Fibroblast of lung (primary cell): ENCODE measurements at regions not wholly inside any gene's neighbourhood (a gene's known extent, or its start where the extent isn't known, plus 50 kb on each side); places are given as distances from the start of the nearest gene placed in this dataset.

Experiments
- EZH2 ChIP-seq: IDR thresholded peaks from 2 replicates; pipeline ENCODE4 v1.5.1; 2012; ENCODE audit warnings: low read length, control low read depth, mild to moderate bottlenecking; ENCODE audit errors: missing control alignments
- TF ChIP-seq, protein P1 (sequence below), 2 donors: IDR thresholded peaks in 1 of 2; conservative IDR thresholded peaks in 1 of 2; 1 replicate in 1 of 2; 2 replicates in 1 of 2; pipeline ENCODE4 v1.5.1; 2011 to 2012; ENCODE audit warnings: low read length in 2 of 2, control low read depth in 1 of 2, inconsistent platforms in 1 of 2, low read depth in 1 of 2, mild to moderate bottlenecking in 1 of 2

DNA sequence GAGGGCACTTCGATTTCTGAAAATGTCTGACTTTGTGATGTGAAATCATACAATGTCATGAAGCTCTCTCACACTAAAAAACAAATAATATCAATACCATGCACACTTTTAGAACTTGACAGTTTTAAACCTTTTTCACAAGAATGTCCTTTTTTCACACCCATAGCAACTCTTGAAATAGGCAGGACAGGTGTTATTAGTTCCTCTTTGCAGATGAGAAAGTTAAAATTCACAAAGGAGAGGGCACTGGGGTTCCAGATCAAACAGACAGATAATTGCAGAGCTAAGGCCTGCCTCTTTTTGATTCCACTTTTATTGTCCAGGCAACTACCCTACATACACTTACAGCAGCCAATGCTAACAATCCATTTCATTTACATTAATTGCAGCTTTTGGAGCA lies 142.8 kb downstream of the KLF12 start:
- TF ChIP-seq, protein P1, sequence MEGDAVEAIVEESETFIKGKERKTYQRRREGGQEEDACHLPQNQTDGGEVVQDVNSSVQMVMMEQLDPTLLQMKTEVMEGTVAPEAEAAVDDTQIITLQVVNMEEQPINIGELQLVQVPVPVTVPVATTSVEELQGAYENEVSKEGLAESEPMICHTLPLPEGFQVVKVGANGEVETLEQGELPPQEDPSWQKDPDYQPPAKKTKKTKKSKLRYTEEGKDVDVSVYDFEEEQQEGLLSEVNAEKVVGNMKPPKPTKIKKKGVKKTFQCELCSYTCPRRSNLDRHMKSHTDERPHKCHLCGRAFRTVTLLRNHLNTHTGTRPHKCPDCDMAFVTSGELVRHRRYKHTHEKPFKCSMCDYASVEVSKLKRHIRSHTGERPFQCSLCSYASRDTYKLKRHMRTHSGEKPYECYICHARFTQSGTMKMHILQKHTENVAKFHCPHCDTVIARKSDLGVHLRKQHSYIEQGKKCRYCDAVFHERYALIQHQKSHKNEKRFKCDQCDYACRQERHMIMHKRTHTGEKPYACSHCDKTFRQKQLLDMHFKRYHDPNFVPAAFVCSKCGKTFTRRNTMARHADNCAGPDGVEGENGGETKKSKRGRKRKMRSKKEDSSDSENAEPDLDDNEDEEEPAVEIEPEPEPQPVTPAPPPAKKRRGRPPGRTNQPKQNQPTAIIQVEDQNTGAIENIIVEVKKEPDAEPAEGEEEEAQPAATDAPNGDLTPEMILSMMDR (conservative IDR thresholded peaks at IDR 0.05 in 1 of 2, IDR thresholded peaks at IDR 0.05 in 1 of 2; ENCODE audit: low read depth in 1 of 2, low read length in 2 of 2): no peak
- TF ChIP-seq EZH2: no peak
